GM12872 (cell line): ENCODE measurements at regions not wholly inside any gene's neighbourhood (a gene's known extent, or its start where the extent isn't known, plus 50 kb on each side); places are given as distances from the start of the nearest gene placed in this dataset.

Experiments
- TF ChIP-seq, protein P1 (sequence below): IDR thresholded peaks from 3 replicates; pipeline ENCODE4 v1.5.1; 2011; ENCODE audit warnings: low read depth, mild to moderate bottlenecking, low read length, moderate library complexity; ENCODE audit not compliant: insufficient read depth

GRCh38 chr7:156157409-156158012, 345.2 kb upstream of the SHH start:
- TF ChIP-seq, protein P1, sequence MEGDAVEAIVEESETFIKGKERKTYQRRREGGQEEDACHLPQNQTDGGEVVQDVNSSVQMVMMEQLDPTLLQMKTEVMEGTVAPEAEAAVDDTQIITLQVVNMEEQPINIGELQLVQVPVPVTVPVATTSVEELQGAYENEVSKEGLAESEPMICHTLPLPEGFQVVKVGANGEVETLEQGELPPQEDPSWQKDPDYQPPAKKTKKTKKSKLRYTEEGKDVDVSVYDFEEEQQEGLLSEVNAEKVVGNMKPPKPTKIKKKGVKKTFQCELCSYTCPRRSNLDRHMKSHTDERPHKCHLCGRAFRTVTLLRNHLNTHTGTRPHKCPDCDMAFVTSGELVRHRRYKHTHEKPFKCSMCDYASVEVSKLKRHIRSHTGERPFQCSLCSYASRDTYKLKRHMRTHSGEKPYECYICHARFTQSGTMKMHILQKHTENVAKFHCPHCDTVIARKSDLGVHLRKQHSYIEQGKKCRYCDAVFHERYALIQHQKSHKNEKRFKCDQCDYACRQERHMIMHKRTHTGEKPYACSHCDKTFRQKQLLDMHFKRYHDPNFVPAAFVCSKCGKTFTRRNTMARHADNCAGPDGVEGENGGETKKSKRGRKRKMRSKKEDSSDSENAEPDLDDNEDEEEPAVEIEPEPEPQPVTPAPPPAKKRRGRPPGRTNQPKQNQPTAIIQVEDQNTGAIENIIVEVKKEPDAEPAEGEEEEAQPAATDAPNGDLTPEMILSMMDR: no peak

- TF ChIP-seq, protein P1: no peak
Observed at GRCh38 chr7:156156734-156157408, 344.6 kb upstream of the SHH start.

- TF ChIP-seq, protein P1: no peak
Observed at GRCh38 chr7:156155988-156156733, 343.9 kb upstream of the SHH start.

- TF ChIP-seq, protein P1: no peak
Observed at GRCh38 chr7:156153590-156153989, 341.3 kb upstream of the SHH start.

GRCh38 chr7:156152390-156152789, 340.1 kb upstream of the SHH start:
- TF ChIP-seq, protein P1: no peak

DNA sequence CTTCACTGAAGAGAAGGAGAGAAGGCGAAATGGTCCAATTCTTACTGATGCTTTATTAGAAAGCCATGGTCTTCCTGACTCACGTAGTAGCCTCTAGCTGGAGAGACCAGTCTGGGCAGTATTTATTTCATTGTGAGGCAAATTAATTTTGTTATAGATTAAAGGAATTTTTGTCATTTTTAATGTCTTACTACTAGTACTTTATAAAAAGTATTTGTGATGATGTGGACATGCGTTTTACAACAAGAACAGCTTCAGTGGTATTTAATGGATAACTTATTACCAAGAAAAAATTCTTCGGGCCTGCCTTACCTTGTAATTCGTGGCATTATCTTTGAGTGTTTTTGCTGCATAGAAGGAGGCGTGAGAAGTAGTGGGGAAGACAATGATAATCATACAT, 339.4 kb upstream of the SHH start:
- TF ChIP-seq, protein P1: no peak

DNA sequence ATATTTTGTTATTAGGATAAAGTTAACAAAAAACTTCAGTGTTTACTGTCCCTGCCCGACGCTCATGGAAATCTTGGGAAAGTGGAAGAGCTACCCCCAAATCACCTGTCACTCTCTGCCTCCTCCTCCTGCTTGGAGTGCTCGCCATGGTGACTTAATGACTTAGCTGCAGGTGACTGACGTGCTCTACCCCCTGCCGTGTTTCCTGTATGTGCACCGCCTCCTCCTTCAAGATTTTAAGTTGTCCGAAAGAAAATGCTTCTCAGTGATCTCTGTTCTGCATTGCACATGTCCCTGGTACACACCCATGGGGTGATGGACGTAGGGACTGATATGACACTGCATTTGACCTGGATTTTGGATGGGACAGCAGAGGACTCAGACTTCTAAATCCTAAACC, 338.8 kb upstream of the SHH start:
- TF ChIP-seq, protein P1: no peak
